ENCODE measurements at regions not wholly inside any gene's neighbourhood (a gene's known extent, or its start where the extent isn't known, plus 50 kb on each side); places are given as distances from the start of the nearest gene placed in this dataset.

GRCh38 chr11:80844110-80844819 lies 1403.4 kb upstream of the TENM4 start:
- DNase-seq (ENCODE audit: low read depth) = no peak

GRCh38 chr11:80843266-80843974 lies 1402.6 kb upstream of the TENM4 start:
- DNase-seq (ENCODE audit: low read depth) = no peak

GRCh38 chr11:80842246-80842645 lies 1401.4 kb upstream of the TENM4 start:
- no peak for DNase-seq (ENCODE audit: low read depth)

- no peak for DNase-seq (ENCODE audit: low read depth)
Observed at GRCh38 chr11:80841675-80842074, 1400.8 kb upstream of the TENM4 start.

GRCh38 chr11:80838153-80838552 lies 1397.3 kb upstream of the TENM4 start:
- no peak for DNase-seq (ENCODE audit: low read depth)

GRCh38 chr11:80837051-80837450 lies 1396.2 kb upstream of the TENM4 start:
- DNase-seq (ENCODE audit: low read depth) = no peak

- DNase-seq (ENCODE audit: low read depth) = no peak
Observed at GRCh38 chr11:80831374-80831773, 1390.5 kb upstream of the TENM4 start.

GRCh38 chr11:80827781-80828180 lies 1387.0 kb upstream of the TENM4 start:
- DNase-seq (ENCODE audit: low read depth) = no peak

- DNase-seq (ENCODE audit: low read depth) = no peak
Observed at GRCh38 chr11:80826808-80827207, 1386.0 kb upstream of the TENM4 start.

GRCh38 chr11:80822308-80822707 lies 1381.5 kb upstream of the TENM4 start:
- DNase-seq (ENCODE audit: low read depth) = no peak

- peak; percentile 52 for DNase-seq (ENCODE audit: low read depth)
Observed at GRCh38 chr11:80819271-80819670, 1378.4 kb upstream of the TENM4 start.

- no peak for DNase-seq (ENCODE audit: low read depth)
Observed at GRCh38 chr11:80816966-80817365, 1376.1 kb upstream of the TENM4 start.

GRCh38 chr11:80816454-80816847 lies 1375.6 kb upstream of the TENM4 start:
- DNase-seq (ENCODE audit: low read depth) = no peak

- no peak for DNase-seq (ENCODE audit: low read depth)
Observed at GRCh38 chr11:80815752-80816453, 1375.1 kb upstream of the TENM4 start.

GRCh38 chr11:80814813-80815212 lies 1374.0 kb upstream of the TENM4 start:
- DNase-seq (ENCODE audit: low read depth) = no peak

- DNase-seq (ENCODE audit: low read depth) = no peak
Observed at GRCh38 chr11:80810695-80811094, 1369.9 kb upstream of the TENM4 start.

GRCh38 chr11:80798174-80798573 lies 1357.3 kb upstream of the TENM4 start:
- no peak for DNase-seq (ENCODE audit: low read depth)

- no peak for DNase-seq (ENCODE audit: low read depth)
Observed at GRCh38 chr11:80783561-80783960, 1342.7 kb upstream of the TENM4 start.

- DNase-seq (ENCODE audit: low read depth) = no peak
Observed at GRCh38 chr11:80782135-80782885, 1341.5 kb upstream of the TENM4 start.

- no peak for DNase-seq (ENCODE audit: low read depth)
Observed at GRCh38 chr11:80779905-80780605, 1339.2 kb upstream of the TENM4 start.

GRCh38 chr11:80778941-80779340 lies 1338.1 kb upstream of the TENM4 start:
- no peak for DNase-seq (ENCODE audit: low read depth)

- no peak for DNase-seq (ENCODE audit: low read depth)
Observed at GRCh38 chr11:80778432-80778831, 1337.6 kb upstream of the TENM4 start.

Measured in CMK (cell line).